SK-N-MC (cell line): ENCODE measurements at regions not wholly inside any gene's neighbourhood (a gene's known extent, or its start where the extent isn't known, plus 50 kb on each side); places are given as distances from the start of the nearest gene placed in this dataset.

Experiments used
- EZH2 ChIP-seq: fragments of 200-600 bp; sonication (generic); IDR thresholded peaks from one replicate; pipeline ENCODE4 v1.6.1; 2017; ENCODE audit warnings: antibody characterized with exemption
- POLR2AphosphoS5 ChIP-seq: IDR thresholded peaks from 2 replicates; pipeline ENCODE4 v1.6.1; 2012; ENCODE audit warnings: mild to moderate bottlenecking, low read depth, low read length, borderline replicate concordance

- no peak for TF ChIP-seq EZH2
- TF ChIP-seq POLR2AphosphoS5: no peak
These were observed 100.5 kb downstream of the KCNF1 start for GRCh38 chr2:11012131-11012693.
